ENCODE measurements at regions not wholly inside any gene's neighbourhood (a gene's known extent, or its start where the extent isn't known, plus 50 kb on each side); places are given as distances from the start of the nearest gene placed in this dataset.

GRCh38 chr12:53852992-53853391 lies 85.6 kb upstream of the HOXC13 start:
- POLR2A ChIA-PET (ENCODE audit: low non-redundant PET), result no interaction called here
- no peak overlapping the region for H3K27ac ChIP-seq
- TF ChIP-seq, protein P1, sequence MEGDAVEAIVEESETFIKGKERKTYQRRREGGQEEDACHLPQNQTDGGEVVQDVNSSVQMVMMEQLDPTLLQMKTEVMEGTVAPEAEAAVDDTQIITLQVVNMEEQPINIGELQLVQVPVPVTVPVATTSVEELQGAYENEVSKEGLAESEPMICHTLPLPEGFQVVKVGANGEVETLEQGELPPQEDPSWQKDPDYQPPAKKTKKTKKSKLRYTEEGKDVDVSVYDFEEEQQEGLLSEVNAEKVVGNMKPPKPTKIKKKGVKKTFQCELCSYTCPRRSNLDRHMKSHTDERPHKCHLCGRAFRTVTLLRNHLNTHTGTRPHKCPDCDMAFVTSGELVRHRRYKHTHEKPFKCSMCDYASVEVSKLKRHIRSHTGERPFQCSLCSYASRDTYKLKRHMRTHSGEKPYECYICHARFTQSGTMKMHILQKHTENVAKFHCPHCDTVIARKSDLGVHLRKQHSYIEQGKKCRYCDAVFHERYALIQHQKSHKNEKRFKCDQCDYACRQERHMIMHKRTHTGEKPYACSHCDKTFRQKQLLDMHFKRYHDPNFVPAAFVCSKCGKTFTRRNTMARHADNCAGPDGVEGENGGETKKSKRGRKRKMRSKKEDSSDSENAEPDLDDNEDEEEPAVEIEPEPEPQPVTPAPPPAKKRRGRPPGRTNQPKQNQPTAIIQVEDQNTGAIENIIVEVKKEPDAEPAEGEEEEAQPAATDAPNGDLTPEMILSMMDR (conservative IDR thresholded peaks at IDR 0.05; ENCODE audit: low read depth), result no peak
- DNase-seq (ENCODE audit: low spot score), result no peak
- CTCF ChIA-PET, result interaction anchor here (0.8 kb wide), 1 partner anchor 19 kb away, joined by 3 read pairs; no protein-coding TSS in a partner anchor

GRCh38 chr12:53854701-53855316 lies 83.8 kb upstream of the HOXC13 start:
- CTCF ChIA-PET, result no interaction called here
- POLR2A ChIA-PET (ENCODE audit: low non-redundant PET), result no interaction called here
- TF ChIP-seq, protein P1 (conservative IDR thresholded peaks at IDR 0.05; ENCODE audit: low read depth), result no peak
- H3K27ac ChIP-seq, result no peak overlapping the region
- DNase-seq (ENCODE audit: low spot score), result no peak

- CTCF ChIA-PET, result no interaction called here
- TF ChIP-seq, protein P1 (conservative IDR thresholded peaks at IDR 0.05; ENCODE audit: low read depth), result no peak
- DNase-seq (ENCODE audit: low spot score), result no peak
- H3K27ac ChIP-seq, result no peak overlapping the region
- POLR2A ChIA-PET (ENCODE audit: low non-redundant PET), result no interaction called here
Observed at GRCh38 chr12:53856132-53856531, 82.5 kb upstream of the HOXC13 start.

GRCh38 chr12:53857666-53858065 lies 81.0 kb upstream of the HOXC13 start:
- no peak for DNase-seq (ENCODE audit: low spot score)
- ChIA-PET POLR2A (ENCODE audit: low non-redundant PET) (no interaction called here), CTCF (no interaction called here)
- TF ChIP-seq, protein P1 (conservative IDR thresholded peaks at IDR 0.05; ENCODE audit: low read depth), result no peak
- H3K27ac ChIP-seq, result no peak overlapping the region

- ChIA-PET CTCF (interaction anchor here (1.2 kb wide), 1 partner anchor 69 kb away, joined by 3 read pairs; no protein-coding TSS in a partner anchor), POLR2A (ENCODE audit: low non-redundant PET) (no interaction called here)
- DNase-seq (ENCODE audit: low spot score), result no peak
- TF ChIP-seq, protein P1 (conservative IDR thresholded peaks at IDR 0.05; ENCODE audit: low read depth), result no peak
- H3K27ac ChIP-seq, result no peak overlapping the region
Observed at GRCh38 chr12:53860426-53861345, 77.9 kb upstream of the HOXC13 start.

GRCh38 chr12:53862206-53862605 lies 76.4 kb upstream of the HOXC13 start:
- TF ChIP-seq, protein P1 (conservative IDR thresholded peaks at IDR 0.05; ENCODE audit: low read depth), result no peak
- ChIA-PET CTCF (no interaction called here), POLR2A (ENCODE audit: low non-redundant PET) (no interaction called here)
- no peak for DNase-seq (ENCODE audit: low spot score)
- H3K27ac ChIP-seq, result no peak overlapping the region

Measured in RWPE1 (cell line).